Activated T-cell treated with anti-CD3 and anti-CD28 coated beads, Interleukin-2, amount 50 U/mL, for 24 hours (primary cell): ENCODE measurements at regions not wholly inside any gene's neighbourhood (a gene's known extent, or its start where the extent isn't known, plus 50 kb on each side); places are given as distances from the start of the nearest gene placed in this dataset.

ENCODE experiments used
- DNase-seq: peaks from one replicate; pipeline ENCODE4 v3.0.0-alpha.2; 2020
- H3K27ac Mint-ChIP-seq: 2 replicates; pipeline ENCODE4 v1.8.0; 2020; ENCODE audit warnings: mild to moderate bottlenecking, mixed read lengths
- H3K27me3 Mint-ChIP-seq: 2 replicates; pipeline ENCODE4 v1.8.0; 2020; ENCODE audit warnings: mixed read lengths
- H3K36me3 Mint-ChIP-seq: 2 replicates; pipeline ENCODE4 v1.8.0; 2020; ENCODE audit warnings: low read depth, mixed read lengths
- H3K4me1 Mint-ChIP-seq: 2 replicates; pipeline ENCODE4 v1.8.0; 2020; ENCODE audit warnings: low read depth, mixed read lengths
- H3K4me3 Mint-ChIP-seq: 2 replicates; pipeline ENCODE4 v1.8.0; 2020; ENCODE audit warnings: mild to moderate bottlenecking, moderate library complexity, mixed read lengths
- H3K9me3 Mint-ChIP-seq: 2 replicates; pipeline ENCODE4 v1.8.0; 2020; ENCODE audit warnings: mixed read lengths

GRCh38 chr7:46147871-46148270 is 226.8 kb upstream of the IGFBP3 start:
- no peak for DNase-seq
- Mint-ChIP-seq H3K9me3 (peaks cover 6% of the 10 kb centered on the region), H3K4me3 (no peak overlapping the region), H3K4me1 (no peaks in the 10 kb centered on the region), H3K27ac (no peak overlapping the region), H3K36me3 (no peaks in the 10 kb centered on the region), H3K27me3 (no peaks in the 10 kb centered on the region)

- Mint-ChIP-seq H3K27me3 (no peaks in the 10 kb centered on the region), H3K4me3 (no peak overlapping the region), H3K4me1 (no peaks in the 10 kb centered on the region), H3K36me3 (no peaks in the 10 kb centered on the region), H3K9me3 (peaks cover 6% of the 10 kb centered on the region), H3K27ac (no peak overlapping the region)
- DNase-seq, result no peak
Observed at GRCh38 chr7:46146454-46147255, 225.6 kb upstream of the IGFBP3 start.

- Mint-ChIP-seq H3K36me3 (no peaks in the 10 kb centered on the region), H3K4me3 (no peak overlapping the region), H3K4me1 (no peaks in the 10 kb centered on the region), H3K9me3 (peaks cover 3% of the 10 kb centered on the region), H3K27ac (no peak overlapping the region), H3K27me3 (no peaks in the 10 kb centered on the region)
- DNase-seq, result no peak
Observed at GRCh38 chr7:46145412-46145811, 224.3 kb upstream of the IGFBP3 start.

GRCh38 chr7:46143949-46144917 is 223.2 kb upstream of the IGFBP3 start:
- H3K9me3 Mint-ChIP-seq, result no peaks in the 10 kb centered on the region
- no peak overlapping the region for H3K4me3 Mint-ChIP-seq
- no peak overlapping the region for H3K27ac Mint-ChIP-seq
- no peaks in the 10 kb centered on the region for H3K4me1 Mint-ChIP-seq
- H3K27me3 Mint-ChIP-seq, result no peaks in the 10 kb centered on the region
- H3K36me3 Mint-ChIP-seq, result no peaks in the 10 kb centered on the region
- no peak for DNase-seq

- H3K4me3 Mint-ChIP-seq, result no peak overlapping the region
- H3K27me3 Mint-ChIP-seq, result no peaks in the 10 kb centered on the region
- H3K9me3 Mint-ChIP-seq, result no peaks in the 10 kb centered on the region
- no peaks in the 10 kb centered on the region for H3K36me3 Mint-ChIP-seq
- H3K27ac Mint-ChIP-seq, result no peak overlapping the region
- H3K4me1 Mint-ChIP-seq, result no peaks in the 10 kb centered on the region
- no peak for DNase-seq
Observed at GRCh38 chr7:46143421-46143820, 222.3 kb upstream of the IGFBP3 start.

- Mint-ChIP-seq H3K9me3 (no peaks in the 10 kb centered on the region), H3K4me1 (no peaks in the 10 kb centered on the region), H3K27ac (no peak overlapping the region), H3K27me3 (no peaks in the 10 kb centered on the region), H3K4me3 (no peak overlapping the region), H3K36me3 (no peaks in the 10 kb centered on the region)
- DNase-seq, result no peak
Observed at GRCh38 chr7:46139079-46139478, 218.0 kb upstream of the IGFBP3 start.

- Mint-ChIP-seq H3K4me1 (no peaks in the 10 kb centered on the region), H3K4me3 (no peak overlapping the region), H3K9me3 (peaks cover 3% of the 10 kb centered on the region), H3K27me3 (no peaks in the 10 kb centered on the region), H3K36me3 (no peaks in the 10 kb centered on the region), H3K27ac (no peak overlapping the region)
- DNase-seq, result no peak
Observed at GRCh38 chr7:46137725-46138124, 216.7 kb upstream of the IGFBP3 start.

GRCh38 chr7:46135557-46135956 is 214.5 kb upstream of the IGFBP3 start:
- H3K27ac Mint-ChIP-seq, result no peak overlapping the region
- no peaks in the 10 kb centered on the region for H3K27me3 Mint-ChIP-seq
- no peak for DNase-seq
- no peak overlapping the region for H3K4me3 Mint-ChIP-seq
- H3K36me3 Mint-ChIP-seq, result no peaks in the 10 kb centered on the region
- no peaks in the 10 kb centered on the region for H3K4me1 Mint-ChIP-seq
- H3K9me3 Mint-ChIP-seq, result peaks cover 3% of the 10 kb centered on the region

- no peaks in the 10 kb centered on the region for H3K4me1 Mint-ChIP-seq
- no peak overlapping the region for H3K4me3 Mint-ChIP-seq
- DNase-seq, result no peak
- no peaks in the 10 kb centered on the region for H3K27me3 Mint-ChIP-seq
- H3K27ac Mint-ChIP-seq, result no peak overlapping the region
- no peaks in the 10 kb centered on the region for H3K36me3 Mint-ChIP-seq
- H3K9me3 Mint-ChIP-seq, result peaks cover 3% of the 10 kb centered on the region
Observed at GRCh38 chr7:46134795-46135194, 213.7 kb upstream of the IGFBP3 start.

- no peak overlapping the region for H3K27ac Mint-ChIP-seq
- H3K4me3 Mint-ChIP-seq, result no peak overlapping the region
- peaks cover 3% of the 10 kb centered on the region for H3K9me3 Mint-ChIP-seq
- no peak for DNase-seq
- H3K4me1 Mint-ChIP-seq, result no peaks in the 10 kb centered on the region
- no peaks in the 10 kb centered on the region for H3K27me3 Mint-ChIP-seq
- no peaks in the 10 kb centered on the region for H3K36me3 Mint-ChIP-seq
Observed at GRCh38 chr7:46134385-46134784, 213.3 kb upstream of the IGFBP3 start.

GRCh38 chr7:46133751-46134150 is 212.7 kb upstream of the IGFBP3 start:
- Mint-ChIP-seq H3K9me3 (peaks cover 3% of the 10 kb centered on the region), H3K36me3 (no peaks in the 10 kb centered on the region), H3K27me3 (no peaks in the 10 kb centered on the region), H3K4me1 (no peaks in the 10 kb centered on the region), H3K4me3 (no peak overlapping the region), H3K27ac (no peak overlapping the region)
- DNase-seq, result no peak

- Mint-ChIP-seq H3K36me3 (no peaks in the 10 kb centered on the region), H3K27ac (no peak overlapping the region), H3K9me3 (peaks cover 3% of the 10 kb centered on the region), H3K4me1 (no peaks in the 10 kb centered on the region), H3K27me3 (no peaks in the 10 kb centered on the region), H3K4me3 (no peak overlapping the region)
- DNase-seq, result no peak
Observed at GRCh38 chr7:46133072-46133471, 212.0 kb upstream of the IGFBP3 start.

- Mint-ChIP-seq H3K36me3 (no peaks in the 10 kb centered on the region), H3K9me3 (peaks cover 3% of the 10 kb centered on the region), H3K4me3 (no peak overlapping the region), H3K27ac (no peak overlapping the region), H3K27me3 (no peaks in the 10 kb centered on the region), H3K4me1 (no peaks in the 10 kb centered on the region)
- no peak for DNase-seq
Observed at GRCh38 chr7:46131916-46132795, 211.1 kb upstream of the IGFBP3 start.

- H3K36me3 Mint-ChIP-seq, result no peaks in the 10 kb centered on the region
- no peak for DNase-seq
- no peak overlapping the region for H3K27ac Mint-ChIP-seq
- H3K4me1 Mint-ChIP-seq, result no peaks in the 10 kb centered on the region
- H3K4me3 Mint-ChIP-seq, result no peak overlapping the region
- H3K27me3 Mint-ChIP-seq, result no peaks in the 10 kb centered on the region
- peaks cover 3% of the 10 kb centered on the region for H3K9me3 Mint-ChIP-seq
Observed at GRCh38 chr7:46129831-46130230, 208.8 kb upstream of the IGFBP3 start.
